ENCODE measurements at regions not wholly inside any gene's neighbourhood (a gene's known extent, or its start where the extent isn't known, plus 50 kb on each side); places are given as distances from the start of the nearest gene placed in this dataset.

DNA sequence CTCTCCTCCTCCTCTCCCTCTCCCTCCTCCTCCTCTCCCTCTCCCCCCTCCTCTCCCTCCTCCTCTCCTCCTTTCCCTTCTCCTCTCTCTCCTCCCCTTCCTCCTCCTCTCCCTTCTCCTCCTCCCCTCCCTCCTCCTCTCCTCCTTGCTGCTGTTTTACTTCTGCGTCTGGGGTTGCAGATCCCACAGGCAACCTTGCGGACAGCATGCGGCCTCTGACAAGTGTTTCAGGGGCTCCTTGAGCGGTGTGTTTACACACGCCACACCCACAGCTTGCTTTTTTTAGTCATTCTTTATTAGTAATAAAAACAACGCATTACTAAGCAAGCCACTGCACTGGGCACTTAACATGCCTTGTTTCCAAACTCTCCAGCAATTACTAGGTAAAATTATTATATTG is 81.9 kb downstream of the TFAP2C start:
- no peak for DNase-seq
- Mint-ChIP-seq H3K4me3 (no peak overlapping the region), H3K27me3 (peaks cover 3% of the 10 kb centered on the region), H3K27ac (no peak overlapping the region), H3K4me1 (no peaks in the 10 kb centered on the region), H3K9me3 (no peaks in the 10 kb centered on the region), H3K36me3 (ENCODE audit: low read depth) (no peaks in the 10 kb centered on the region)
- ChIA-PET POLR2A (no interaction called here), CTCF (no interaction called here)

DNA sequence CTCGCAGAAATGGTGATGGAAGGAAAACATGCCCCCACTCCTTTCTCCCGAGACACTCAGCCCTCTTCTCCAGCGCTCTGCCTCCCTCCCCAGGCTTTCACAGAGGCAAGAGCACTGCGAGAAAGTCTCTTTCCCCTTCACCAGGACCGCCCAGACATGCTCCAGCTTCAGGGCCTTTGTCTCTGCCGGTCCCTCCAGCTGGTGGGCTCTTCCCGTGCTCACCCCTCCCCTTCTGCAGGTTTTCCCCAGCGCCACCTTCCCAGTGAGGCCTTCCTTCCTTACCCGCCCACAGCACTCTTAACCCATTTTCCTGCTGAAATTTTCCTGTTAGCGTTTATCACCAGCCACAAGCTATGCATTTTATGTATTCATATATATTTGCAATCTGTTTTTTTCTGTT is 86.2 kb downstream of the TFAP2C start:
- Mint-ChIP-seq H3K27ac (no peak overlapping the region), H3K27me3 (peaks cover 3% of the 10 kb centered on the region), H3K36me3 (ENCODE audit: low read depth) (no peaks in the 10 kb centered on the region), H3K4me3 (no peak overlapping the region), H3K4me1 (no peaks in the 10 kb centered on the region), H3K9me3 (no peaks in the 10 kb centered on the region)
- DNase-seq = no peak
- CTCF ChIA-PET = no interaction called here
- POLR2A ChIA-PET = no interaction called here

DNA sequence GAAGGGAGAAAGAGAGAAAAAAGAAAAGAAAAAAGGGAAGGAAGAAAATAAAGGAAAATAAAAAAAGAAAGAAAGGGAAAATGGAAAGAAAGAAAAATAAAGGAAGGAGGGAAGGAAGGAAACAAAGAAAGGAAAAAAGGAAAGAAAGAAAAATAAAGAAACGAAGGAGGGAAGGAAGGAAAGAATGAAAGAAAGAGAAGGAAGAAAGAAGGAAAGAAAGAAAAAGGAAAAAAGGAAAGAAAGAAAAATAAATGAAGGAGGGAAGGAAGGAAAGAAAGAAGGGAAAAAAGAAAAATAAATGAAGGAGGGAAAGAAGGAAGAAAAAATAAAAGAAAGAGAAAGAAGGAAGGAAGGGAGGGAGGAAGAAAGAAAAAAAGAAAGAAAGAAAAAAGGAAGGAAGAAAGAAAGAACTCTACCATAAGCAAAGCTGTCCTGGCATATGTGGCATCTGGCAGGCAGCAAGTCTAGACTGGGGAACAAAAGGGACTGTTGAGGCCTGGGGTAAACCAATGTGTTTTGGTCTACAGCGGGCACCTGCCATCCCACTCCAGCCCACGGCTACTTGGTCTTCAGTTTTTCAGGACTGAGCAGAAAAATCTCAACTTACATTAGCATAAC is 86.9 kb downstream of the TFAP2C start:
- Mint-ChIP-seq H3K9me3 (no peaks in the 10 kb centered on the region), H3K27ac (no peak overlapping the region), H3K4me1 (no peaks in the 10 kb centered on the region), H3K27me3 (peaks cover 3% of the 10 kb centered on the region), H3K4me3 (no peak overlapping the region), H3K36me3 (ENCODE audit: low read depth) (no peaks in the 10 kb centered on the region)
- no peak for DNase-seq
- CTCF ChIA-PET = no interaction called here
- POLR2A ChIA-PET = no interaction called here

DNA sequence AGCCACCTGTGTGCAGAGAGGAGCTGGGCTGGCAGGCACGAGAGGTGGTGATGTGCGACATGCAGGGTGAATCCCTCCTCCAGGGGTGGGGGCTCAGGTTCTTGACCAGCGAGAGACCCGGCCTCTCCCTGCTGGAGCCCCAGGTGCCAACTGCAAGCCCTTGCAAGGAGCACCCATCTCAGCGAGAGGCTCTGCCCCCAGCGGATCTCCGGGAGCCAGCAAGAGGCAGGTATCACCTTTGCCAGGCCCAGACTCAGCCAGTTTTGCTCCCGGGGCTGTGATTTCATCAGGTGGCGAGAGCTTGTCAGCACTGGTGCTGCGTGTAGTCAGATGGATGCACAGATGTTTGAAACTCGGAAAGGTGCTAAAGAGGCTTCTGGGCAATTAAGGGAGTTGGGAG is 87.7 kb downstream of the TFAP2C start:
- Mint-ChIP-seq H3K9me3 (no peaks in the 10 kb centered on the region), H3K36me3 (ENCODE audit: low read depth) (no peaks in the 10 kb centered on the region), H3K4me1 (no peaks in the 10 kb centered on the region), H3K27ac (no peak overlapping the region), H3K27me3 (peaks cover 3% of the 10 kb centered on the region), H3K4me3 (no peak overlapping the region)
- ChIA-PET CTCF (no interaction called here), POLR2A (no interaction called here)
- no peak for DNase-seq

DNA sequence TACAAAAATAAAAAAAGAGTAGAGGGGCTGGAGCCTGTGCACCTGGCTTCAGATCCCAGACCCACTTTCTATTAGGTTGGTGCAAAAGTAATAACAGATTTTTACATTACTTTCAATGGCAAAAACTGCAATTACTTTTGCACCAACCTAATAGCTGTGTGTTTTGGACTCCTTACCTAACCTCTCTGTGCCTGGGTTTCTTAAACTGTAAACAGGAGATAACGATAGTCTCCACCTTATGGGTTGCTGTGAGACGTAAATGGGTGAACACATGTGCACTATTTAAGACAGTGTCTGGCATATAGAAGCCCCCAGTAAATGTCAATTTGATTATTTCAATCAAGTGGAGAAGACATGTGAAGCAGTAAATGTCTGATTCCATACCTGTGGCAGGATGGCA is 89.7 kb downstream of the TFAP2C start:
- Mint-ChIP-seq H3K27me3 (peaks cover 3% of the 10 kb centered on the region), H3K27ac (no peak overlapping the region), H3K9me3 (no peaks in the 10 kb centered on the region), H3K4me3 (no peak overlapping the region), H3K36me3 (ENCODE audit: low read depth) (no peaks in the 10 kb centered on the region), H3K4me1 (no peaks in the 10 kb centered on the region)
- no peak for DNase-seq
- POLR2A ChIA-PET = no interaction called here
- CTCF ChIA-PET = no interaction called here

DNA sequence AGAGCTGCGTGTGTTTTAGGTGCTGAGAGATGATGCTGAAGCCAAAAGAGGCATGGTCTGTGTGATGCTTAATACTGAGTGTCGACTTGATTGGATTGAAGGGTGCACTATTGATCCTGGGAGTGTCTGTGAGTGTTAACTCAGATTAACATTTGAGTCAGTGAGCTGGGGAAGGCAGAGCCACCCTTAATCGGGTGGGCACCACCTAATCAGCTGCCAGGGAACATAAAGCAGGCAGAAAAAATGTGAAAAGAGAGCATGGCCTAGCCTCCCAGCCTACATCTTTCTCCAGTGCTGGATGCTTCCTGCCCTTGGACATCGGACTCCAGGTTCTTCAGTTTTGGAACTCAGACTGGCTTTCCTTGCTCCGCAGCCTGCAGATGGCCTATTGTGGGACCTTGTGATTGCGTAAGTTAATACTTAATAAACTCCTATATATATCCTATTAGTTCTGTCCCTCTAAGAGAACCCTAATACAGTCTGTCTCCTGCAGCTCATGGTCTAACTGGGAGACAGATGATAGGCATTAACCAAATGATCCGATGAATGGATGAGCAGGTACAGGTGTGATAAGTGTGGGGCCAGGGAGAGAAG is 91.6 kb downstream of the TFAP2C start:
- H3K36me3 Mint-ChIP-seq (ENCODE audit: low read depth) = no peaks in the 10 kb centered on the region

DNA sequence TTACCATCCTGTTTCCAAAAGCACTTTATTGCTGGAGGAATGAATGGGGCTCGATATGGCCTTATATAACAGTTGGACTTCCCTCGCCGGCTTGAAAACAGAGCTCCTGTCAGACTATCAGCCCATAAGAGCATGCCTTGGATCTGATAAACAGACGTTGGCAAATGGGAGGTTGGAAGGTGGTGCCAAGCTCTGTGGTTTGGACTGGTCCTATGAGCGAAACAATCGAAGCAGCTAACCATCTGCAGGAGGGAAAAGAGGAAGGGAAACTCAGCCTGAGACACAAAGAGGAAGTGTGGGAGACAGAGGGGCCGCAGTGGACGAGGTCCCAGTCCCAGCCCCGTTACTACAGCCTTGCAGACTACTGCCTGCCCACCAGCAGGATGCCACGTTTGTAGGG is 92.9 kb downstream of the TFAP2C start:
- Mint-ChIP-seq H3K36me3 (ENCODE audit: low read depth) (no peaks in the 10 kb centered on the region), H3K27ac (no peak overlapping the region), H3K9me3 (no peaks in the 10 kb centered on the region), H3K4me1 (no peaks in the 10 kb centered on the region), H3K4me3 (no peak overlapping the region), H3K27me3 (no peaks in the 10 kb centered on the region)
- ChIA-PET POLR2A (no interaction called here), CTCF (no interaction called here)
- no peak for DNase-seq

More for the DNA sequence above, 91.6 kb downstream of the TFAP2C start:
- no peak for DNase-seq
- POLR2A ChIA-PET = no interaction called here
- CTCF ChIA-PET = no interaction called here
- Mint-ChIP-seq H3K9me3 (no peaks in the 10 kb centered on the region), H3K27me3 (no peaks in the 10 kb centered on the region), H3K27ac (no peak overlapping the region), H3K4me3 (no peak overlapping the region), H3K4me1 (no peaks in the 10 kb centered on the region)

DNA sequence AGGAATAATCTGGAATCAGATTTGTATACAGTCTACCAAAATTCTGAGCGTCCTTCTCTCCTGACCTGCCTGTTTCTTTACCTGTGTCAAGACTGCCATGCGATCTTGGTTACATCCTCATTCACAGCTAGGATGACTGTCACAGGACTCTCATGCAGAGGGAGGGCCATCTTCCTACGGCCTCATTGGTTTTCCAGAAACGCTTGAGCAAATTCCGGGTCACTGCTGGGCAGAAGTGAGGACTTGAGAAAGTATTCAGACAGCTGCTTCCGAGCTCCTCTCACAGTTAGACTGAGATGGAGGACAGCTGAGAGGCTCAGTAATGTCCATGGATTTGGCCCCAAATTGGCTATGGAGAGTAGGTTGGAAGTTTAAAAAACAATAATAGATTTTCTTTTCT is 94.2 kb downstream of the TFAP2C start:
- DNase-seq = no peak
- ChIA-PET POLR2A (no interaction called here), CTCF (no interaction called here)
- no peak overlapping the region for H3K27ac Mint-ChIP-seq
- H3K4me1 Mint-ChIP-seq = no peaks in the 10 kb centered on the region
- peaks cover 1% of the 10 kb centered on the region for H3K27me3 Mint-ChIP-seq
- no peaks in the 10 kb centered on the region for H3K9me3 Mint-ChIP-seq
- no peak overlapping the region for H3K4me3 Mint-ChIP-seq
- no peaks in the 10 kb centered on the region for H3K36me3 Mint-ChIP-seq (ENCODE audit: low read depth)

DNA sequence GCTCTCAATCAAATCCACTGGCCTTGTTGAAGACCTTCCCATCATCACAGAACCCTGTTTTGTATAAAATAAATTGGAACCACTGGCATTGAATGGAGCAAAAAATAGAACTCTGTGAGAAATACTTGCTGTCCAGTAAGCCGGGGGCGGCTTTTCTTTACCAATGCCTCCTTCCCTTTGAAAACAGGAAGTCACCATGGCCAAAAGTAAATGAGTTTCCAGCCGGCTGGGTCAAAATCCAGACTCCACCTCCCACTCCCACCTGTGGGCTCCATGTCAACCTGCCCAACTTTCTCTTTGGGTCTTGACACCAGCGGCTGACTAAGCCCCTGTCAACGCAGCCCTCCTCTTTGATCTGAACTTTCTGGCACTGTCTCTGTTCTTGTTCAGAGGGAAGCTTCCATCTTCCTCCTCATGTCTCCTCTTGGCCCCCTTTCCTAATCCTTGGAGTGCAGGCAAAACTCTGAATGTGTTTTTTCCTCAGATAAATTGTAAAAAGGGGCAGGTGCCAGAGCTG is 95.2 kb downstream of the TFAP2C start:
- peaks cover 1% of the 10 kb centered on the region for H3K27me3 Mint-ChIP-seq
- no peaks in the 10 kb centered on the region for H3K9me3 Mint-ChIP-seq
- H3K4me3 Mint-ChIP-seq = no peak overlapping the region
- POLR2A ChIA-PET = no interaction called here
- CTCF ChIA-PET = no interaction called here
- H3K36me3 Mint-ChIP-seq (ENCODE audit: low read depth) = no peaks in the 10 kb centered on the region
- no peak overlapping the region for H3K27ac Mint-ChIP-seq
- H3K4me1 Mint-ChIP-seq = no peaks in the 10 kb centered on the region
- no peak for DNase-seq

DNA sequence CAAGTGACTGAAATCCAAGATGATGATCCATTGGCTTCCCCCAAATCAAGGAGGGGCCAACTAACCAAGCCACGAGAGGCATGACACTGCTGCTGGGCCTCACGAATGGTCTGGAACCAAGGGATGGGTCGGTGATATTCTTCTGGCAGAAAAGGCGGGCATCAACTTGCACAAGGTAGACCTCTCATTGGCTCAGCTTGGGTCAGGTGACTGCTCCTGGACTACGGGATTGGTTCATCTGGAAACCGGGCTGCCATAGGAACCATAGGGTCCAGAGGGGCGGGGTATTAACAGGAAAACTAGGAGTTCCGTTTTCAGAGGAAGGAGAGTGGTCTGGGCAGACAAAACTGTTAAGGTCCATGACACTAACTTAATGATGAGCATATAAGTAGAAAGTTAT is 100.9 kb downstream of the TFAP2C start:
- H3K9me3 Mint-ChIP-seq = no peaks in the 10 kb centered on the region
- peaks cover 9% of the 10 kb centered on the region for H3K27me3 Mint-ChIP-seq
- ChIA-PET CTCF (no interaction called here), POLR2A (no interaction called here)
- H3K4me3 Mint-ChIP-seq = no peak overlapping the region
- H3K27ac Mint-ChIP-seq = no peak overlapping the region
- no peaks in the 10 kb centered on the region for H3K36me3 Mint-ChIP-seq (ENCODE audit: low read depth)
- no peak for DNase-seq
- no peaks in the 10 kb centered on the region for H3K4me1 Mint-ChIP-seq

DNA sequence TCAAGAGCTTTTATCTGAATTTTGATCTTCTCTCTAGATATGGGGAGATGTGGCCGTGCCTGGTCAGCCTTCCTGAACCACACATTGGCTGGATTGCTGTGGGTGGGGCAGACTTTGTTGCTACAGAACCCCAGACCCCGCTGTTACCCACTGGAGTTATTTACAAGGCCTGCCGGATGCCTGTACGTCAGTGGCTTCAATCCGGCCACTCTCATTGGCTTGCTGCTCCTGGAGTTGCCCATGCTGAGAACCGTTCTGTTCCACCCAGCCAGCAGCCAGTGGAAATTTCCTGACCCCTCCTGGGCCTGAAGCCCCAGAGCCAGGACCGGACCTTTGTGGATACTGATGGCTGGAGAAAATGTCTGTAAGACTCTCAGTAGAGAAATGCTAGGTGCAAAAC is 101.9 kb downstream of the TFAP2C start:
- Mint-ChIP-seq H3K27me3 (peaks cover 18% of the 10 kb centered on the region), H3K9me3 (no peaks in the 10 kb centered on the region), H3K4me1 (no peaks in the 10 kb centered on the region), H3K27ac (no peak overlapping the region), H3K36me3 (ENCODE audit: low read depth) (no peaks in the 10 kb centered on the region), H3K4me3 (no peak overlapping the region)
- CTCF ChIA-PET = no interaction called here
- no peak for DNase-seq
- POLR2A ChIA-PET = no interaction called here

DNA sequence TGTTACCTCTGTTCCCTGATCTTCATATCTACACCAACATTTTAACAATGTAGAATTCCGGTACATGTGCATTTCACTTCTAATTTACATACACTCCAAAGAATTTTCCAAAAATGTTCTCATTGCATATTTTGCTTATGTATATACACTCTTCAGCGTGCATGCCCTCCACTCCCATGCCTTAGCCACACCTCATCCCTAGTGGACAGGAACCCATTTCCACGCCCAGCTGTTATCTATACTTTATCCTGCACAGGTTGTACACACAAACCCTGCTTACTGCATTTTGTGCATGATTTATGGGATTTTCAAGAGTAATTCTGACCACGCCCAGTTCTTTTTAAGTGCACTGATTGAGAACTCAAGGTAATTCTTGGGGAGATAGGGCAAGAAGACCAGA is 102.4 kb downstream of the TFAP2C start:
- no peaks in the 10 kb centered on the region for H3K4me1 Mint-ChIP-seq
- H3K4me3 Mint-ChIP-seq = no peak overlapping the region
- H3K27ac Mint-ChIP-seq = no peak overlapping the region
- ChIA-PET POLR2A (no interaction called here), CTCF (no interaction called here)
- DNase-seq = no peak
- no peaks in the 10 kb centered on the region for H3K36me3 Mint-ChIP-seq (ENCODE audit: low read depth)
- peaks cover 23% of the 10 kb centered on the region for H3K27me3 Mint-ChIP-seq
- H3K9me3 Mint-ChIP-seq = no peaks in the 10 kb centered on the region

DNA sequence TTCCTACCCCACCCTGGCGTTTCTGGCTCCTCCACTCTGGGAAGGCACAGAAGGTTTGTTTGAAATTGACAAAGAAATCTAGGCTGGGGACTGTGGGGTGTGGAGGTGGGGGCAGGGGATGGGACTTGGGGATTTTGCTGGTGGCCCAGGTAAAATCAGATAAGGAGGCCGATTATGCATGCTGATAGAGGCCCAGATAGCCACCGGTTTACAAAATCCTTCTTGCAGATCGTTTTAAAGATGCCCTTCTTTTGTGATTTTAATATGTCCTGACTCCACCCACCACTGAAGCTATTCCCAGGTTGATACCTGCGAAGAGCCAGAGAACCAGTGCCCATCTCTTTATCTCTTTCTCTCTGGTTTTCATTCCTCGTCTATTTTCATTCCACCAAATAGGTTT is 104.9 kb downstream of the TFAP2C start:
- Mint-ChIP-seq H3K36me3 (ENCODE audit: low read depth) (no peaks in the 10 kb centered on the region), H3K9me3 (no peaks in the 10 kb centered on the region), H3K27ac (no peak overlapping the region), H3K4me3 (no peak overlapping the region), H3K4me1 (no peaks in the 10 kb centered on the region), H3K27me3 (peaks cover 34% of the 10 kb centered on the region)
- DNase-seq = no peak
- POLR2A ChIA-PET = no interaction called here
- CTCF ChIA-PET = interaction anchor here (0.6 kb wide), 1 partner anchor 224 kb away, joined by 3 read pairs; no protein-coding TSS in a partner anchor

DNA sequence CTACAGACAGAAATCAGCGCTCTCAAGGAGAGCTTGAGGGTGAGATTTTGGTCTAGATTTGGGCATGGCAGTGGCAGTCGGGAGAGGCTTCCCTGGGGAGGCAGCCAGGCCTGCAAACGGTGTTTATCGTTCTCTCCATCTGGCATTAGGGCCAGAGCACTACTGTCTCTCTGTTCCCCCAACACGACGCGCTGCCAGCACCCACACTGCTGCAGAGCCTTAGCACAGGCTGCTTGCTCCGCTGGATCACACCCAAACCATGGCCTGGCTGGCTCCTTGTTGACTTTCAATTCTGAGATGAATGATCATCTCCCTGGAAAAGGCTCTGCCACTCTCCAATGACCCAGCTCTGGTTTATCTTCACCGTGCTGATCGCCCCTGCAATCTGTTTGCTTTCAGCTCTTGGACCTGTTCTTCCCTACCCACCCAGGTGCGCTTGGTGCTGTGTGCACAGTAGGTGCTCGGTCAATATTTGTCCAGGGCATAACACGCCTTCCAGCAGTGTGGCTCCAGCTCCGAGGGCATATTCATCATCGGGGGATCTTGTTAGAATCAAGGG is 106.1 kb downstream of the TFAP2C start:
- Mint-ChIP-seq H3K27ac (no peak overlapping the region), H3K4me3 (no peak overlapping the region), H3K36me3 (ENCODE audit: low read depth) (no peaks in the 10 kb centered on the region), H3K9me3 (no peaks in the 10 kb centered on the region), H3K4me1 (no peaks in the 10 kb centered on the region), H3K27me3 (peaks cover 34% of the 10 kb centered on the region)
- no peak for DNase-seq
- ChIA-PET CTCF (no interaction called here), POLR2A (no interaction called here)
